Right lobe of liver (tissue), 4 donors: ENCODE measurements at regions not wholly inside any gene's neighbourhood (a gene's known extent, or its start where the extent isn't known, plus 50 kb on each side); places are given as distances from the start of the nearest gene placed in this dataset.

Source experiments
- POLR2A ChIP-seq: fragments of 450-650 bp; IDR thresholded peaks from one replicate; pipeline ENCODE4 v1.6.1; 2017; ENCODE audit warnings: antibody characterized with exemption, mild to moderate bottlenecking
- TF ChIP-seq, protein P1 (sequence below), 4 donors: fragments of 200-600 bp in 3 of 4; fragments of 450-650 bp in 1 of 4; IDR thresholded peaks; one replicate each; pipeline versions ENCODE4 v1.5.1 to v1.8.0; 2016 to 2022; ENCODE audit warnings: antibody characterized with exemption in 4 of 4, mild to moderate bottlenecking in 2 of 4
- donor health status: DM: no; HTN: no; CAD: no.
- donor health status: DM: no; HTN: no; CAD: no.
- donor health status: DM: no; HTN: yes; CAD: no.

DNA sequence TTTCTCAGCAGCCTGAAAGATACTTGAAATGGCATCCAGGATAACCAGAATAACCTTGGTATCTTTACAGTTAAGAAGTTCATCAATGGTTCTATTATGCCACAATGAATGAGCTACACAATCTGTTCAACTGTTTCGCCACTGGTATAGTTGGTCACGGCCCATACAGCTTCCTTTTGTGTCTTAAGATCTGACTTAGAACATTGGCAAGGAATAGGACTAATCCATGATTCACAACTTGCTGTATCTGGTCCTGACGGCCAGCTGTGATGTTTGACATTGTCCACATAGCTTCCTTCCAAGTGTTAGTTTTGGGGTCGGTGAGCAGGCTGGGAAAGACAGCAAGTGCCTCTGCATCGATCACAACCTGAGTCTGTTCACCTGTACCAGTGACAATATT lies 113.3 kb upstream of the RAD23B start:
- TF ChIP-seq, protein P1, sequence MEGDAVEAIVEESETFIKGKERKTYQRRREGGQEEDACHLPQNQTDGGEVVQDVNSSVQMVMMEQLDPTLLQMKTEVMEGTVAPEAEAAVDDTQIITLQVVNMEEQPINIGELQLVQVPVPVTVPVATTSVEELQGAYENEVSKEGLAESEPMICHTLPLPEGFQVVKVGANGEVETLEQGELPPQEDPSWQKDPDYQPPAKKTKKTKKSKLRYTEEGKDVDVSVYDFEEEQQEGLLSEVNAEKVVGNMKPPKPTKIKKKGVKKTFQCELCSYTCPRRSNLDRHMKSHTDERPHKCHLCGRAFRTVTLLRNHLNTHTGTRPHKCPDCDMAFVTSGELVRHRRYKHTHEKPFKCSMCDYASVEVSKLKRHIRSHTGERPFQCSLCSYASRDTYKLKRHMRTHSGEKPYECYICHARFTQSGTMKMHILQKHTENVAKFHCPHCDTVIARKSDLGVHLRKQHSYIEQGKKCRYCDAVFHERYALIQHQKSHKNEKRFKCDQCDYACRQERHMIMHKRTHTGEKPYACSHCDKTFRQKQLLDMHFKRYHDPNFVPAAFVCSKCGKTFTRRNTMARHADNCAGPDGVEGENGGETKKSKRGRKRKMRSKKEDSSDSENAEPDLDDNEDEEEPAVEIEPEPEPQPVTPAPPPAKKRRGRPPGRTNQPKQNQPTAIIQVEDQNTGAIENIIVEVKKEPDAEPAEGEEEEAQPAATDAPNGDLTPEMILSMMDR (IDR thresholded peaks at IDR 0.05) = no peak
- TF ChIP-seq POLR2A = no peak
